H9 (cell line): ENCODE measurements at regions not wholly inside any gene's neighbourhood (a gene's known extent, or its start where the extent isn't known, plus 50 kb on each side); places are given as distances from the start of the nearest gene placed in this dataset.

Source experiments
- DNase-seq: peaks from one replicate; pipeline ENCODE4 v3.0.0-alpha.2; 2017
- H2AFZ ChIP-seq: one replicate; pipeline ENCODE4 v1.6.1; 2013; ENCODE audit warnings: mild to moderate bottlenecking, low read length, control low read depth, moderate library complexity
- H2AK5ac ChIP-seq: 2 replicates; pipeline ENCODE4 v1.6.1; 2013; ENCODE audit warnings: low read length, control low read depth, mixed read lengths; ENCODE audit not compliant: insufficient read length
- H2BK120ac ChIP-seq: one replicate; pipeline ENCODE4 v1.6.1; 2013; ENCODE audit warnings: low read depth, mild to moderate bottlenecking, low read length, control low read depth, inconsistent platforms; ENCODE audit not compliant: poor library complexity, severe bottlenecking
- H2BK12ac ChIP-seq: 2 replicates; pipeline ENCODE4 v1.6.1; 2013; ENCODE audit warnings: low read length, control low read depth, mixed read lengths, low read depth; ENCODE audit not compliant: insufficient read length
- H2BK15ac ChIP-seq: 2 replicates; pipeline ENCODE4 v1.6.1; 2013; ENCODE audit warnings: low read depth, low read length, control low read depth
- H2BK20ac ChIP-seq: one replicate; pipeline ENCODE4 v1.6.1; 2013; ENCODE audit warnings: low read depth, mild to moderate bottlenecking, low read length, control low read depth, inconsistent platforms; ENCODE audit not compliant: poor library complexity, severe bottlenecking
- H2BK5ac ChIP-seq: 2 replicates; pipeline ENCODE4 v1.6.1; 2013; ENCODE audit warnings: low read length, control low read depth, mixed read lengths; ENCODE audit not compliant: insufficient read length
- H3K14ac ChIP-seq: 2 replicates; pipeline ENCODE4 v1.6.1; 2013; ENCODE audit warnings: low read length, control low read depth; ENCODE audit not compliant: insufficient read depth
- H3K18ac ChIP-seq: 2 replicates; pipeline ENCODE4 v1.6.1; 2013; ENCODE audit warnings: low read depth, mild to moderate bottlenecking, mixed read lengths, low read length, control low read depth; ENCODE audit not compliant: insufficient read length
- H3K23ac ChIP-seq: 2 replicates; pipeline ENCODE4 v1.6.1; 2013; ENCODE audit warnings: low read length, control low read depth, mixed read lengths, low read depth; ENCODE audit not compliant: insufficient read length
- H3K23me2 ChIP-seq: 2 replicates; pipeline ENCODE4 v1.6.1; 2013; ENCODE audit warnings: low read depth, mild to moderate bottlenecking, mixed read lengths, low read length, control low read depth; ENCODE audit not compliant: insufficient read length, poor library complexity, severe bottlenecking
- H3K27ac ChIP-seq: 2 replicates; pipeline ENCODE4 v1.5.1; 2013; ENCODE audit warnings: low read length, control low read depth, mixed read lengths, low read depth; ENCODE audit not compliant: insufficient read length
- H3K27me3 ChIP-seq: 2 replicates; pipeline ENCODE4 v1.6.1; 2013; ENCODE audit warnings: low read length, control low read depth, inconsistent platforms; ENCODE audit not compliant: insufficient read depth
- H3K4ac ChIP-seq: 2 replicates; pipeline ENCODE4 v1.6.1; 2013; ENCODE audit warnings: low read depth, mild to moderate bottlenecking, control low read depth, inconsistent platforms, low read length, moderate library complexity
- H3K4me1 ChIP-seq: 2 replicates; pipeline ENCODE4 v1.6.1; 2013; ENCODE audit warnings: low read length, control low read depth, inconsistent platforms; ENCODE audit not compliant: insufficient read depth
- H3K4me2 ChIP-seq: 2 replicates; pipeline ENCODE4 v1.6.1; 2013; ENCODE audit warnings: low read length, control low read depth, mixed read lengths; ENCODE audit not compliant: insufficient read length, insufficient read depth
- H3K56ac ChIP-seq: 2 replicates; pipeline ENCODE4 v1.6.1; 2013; ENCODE audit warnings: low read depth, mild to moderate bottlenecking, mixed read lengths, low read length, control low read depth; ENCODE audit not compliant: insufficient read length
- H3K79me1 ChIP-seq: 2 replicates; pipeline ENCODE4 v1.6.1; 2013; ENCODE audit warnings: low read depth, mild to moderate bottlenecking, moderate library complexity, low read length, control low read depth, inconsistent platforms; ENCODE audit not compliant: insufficient read depth, poor library complexity, severe bottlenecking
- H3K79me2 ChIP-seq: 2 replicates; pipeline ENCODE4 v1.6.1; 2013; ENCODE audit warnings: low read length, control low read depth, inconsistent platforms; ENCODE audit not compliant: insufficient read depth
- H3K9ac ChIP-seq: 2 replicates; pipeline ENCODE4 v1.6.1; 2013; ENCODE audit warnings: low read length, control low read depth, mixed read lengths; ENCODE audit not compliant: insufficient read length; ENCODE audit errors: extremely low read depth
- H3K9me3 ChIP-seq: one replicate; pipeline ENCODE4 v1.6.1; 2013; ENCODE audit warnings: low read depth, low read length, inconsistent platforms; ENCODE audit not compliant: control insufficient read depth
- H3T11ph ChIP-seq: one replicate; pipeline ENCODE4 v1.6.1; 2013; ENCODE audit warnings: mild to moderate bottlenecking, low read length, control low read depth, inconsistent platforms
- H4K20me1 ChIP-seq: one replicate; pipeline ENCODE4 v1.6.1; 2013; ENCODE audit not compliant: control insufficient read depth, insufficient read length, insufficient read depth
- H4K5ac ChIP-seq: 2 replicates; pipeline ENCODE4 v1.6.1; 2013; ENCODE audit warnings: low read depth, mild to moderate bottlenecking, mixed read lengths, low read length, control low read depth; ENCODE audit not compliant: insufficient read length
- H4K8ac ChIP-seq: replicated peaks from 2 replicates; pipeline ENCODE4 v1.6.1; 2013; ENCODE audit warnings: low read length, control low read depth, mixed read lengths, low read depth; ENCODE audit not compliant: insufficient read length
- H4K91ac ChIP-seq: 2 replicates; pipeline ENCODE4 v1.6.1; 2013; ENCODE audit warnings: low read depth, mild to moderate bottlenecking, moderate library complexity, mixed read lengths, low read length, control low read depth; ENCODE audit not compliant: insufficient read length
- H3K27ac Mint-ChIP-seq, 3 experiments: 2 replicates in 2 of 3; 3 replicates in 1 of 3; pipeline ENCODE4 v1.8.0; 2020 to 2021; ENCODE audit warnings: mixed read lengths in 3 of 3, mild to moderate bottlenecking in 1 of 3, moderate library complexity in 1 of 3
- H3K27me3 Mint-ChIP-seq: 2 replicates; pipeline ENCODE4 v1.8.0; 2021; ENCODE audit warnings: low read depth, mild to moderate bottlenecking, moderate library complexity, mixed read lengths
- H3K36me3 Mint-ChIP-seq, 3 experiments: 2 replicates in 2 of 3; 3 replicates in 1 of 3; pipeline ENCODE4 v1.8.0; 2020 to 2021; ENCODE audit warnings: low read depth in 3 of 3, mixed read lengths in 3 of 3; ENCODE audit not compliant: insufficient read depth in 1 of 3
- H3K4me1 Mint-ChIP-seq, 2 experiments: 2 replicates each; pipeline ENCODE4 v1.8.0; 2020; ENCODE audit warnings: mixed read lengths in 2 of 2
- H3K4me3 Mint-ChIP-seq, 2 experiments: 2 replicates in 1 of 2; 3 replicates in 1 of 2; pipeline ENCODE4 v1.8.0; 2020 to 2021; ENCODE audit warnings: mild to moderate bottlenecking in 2 of 2, mixed read lengths in 2 of 2, moderate library complexity in 1 of 2
- H3K9me3 Mint-ChIP-seq, 2 experiments: 2 replicates in 1 of 2; 3 replicates in 1 of 2; pipeline ENCODE4 v1.8.0; 2020; ENCODE audit warnings: mild to moderate bottlenecking in 2 of 2, mixed read lengths in 2 of 2, moderate library complexity in 1 of 2
- CTCF ChIP-seq: fragments of 200-600 bp; sonication (generic); conservative IDR thresholded peaks from 3 replicates; pipeline ENCODE4 v1.8.0; 2021; ENCODE audit warnings: antibody characterized with exemption, mild to moderate bottlenecking
- WGBS: extraction: QIAGEN DNeasy Blood & Tissue Kit; methylation state at CpG from one replicate; pipeline ENCODE4 v1.1.7; 2013; ENCODE audit warnings: missing lambda C conversion rate, low lambda C conversion rate, mixed read lengths; ENCODE audit not compliant: insufficient read length; ENCODE audit errors: extremely low coverage; 5-methylcytosine and 5-hydroxymethylcytosine counted together

GRCh38 chr13:75180805-75181455, 301.0 kb downstream of the TBC1D4 start:
- Histone ChIP-seq H3K23ac (no peak overlapping the region), H2BK12ac (no peak overlapping the region), H2AK5ac (no peak overlapping the region), H3K9ac (no peak overlapping the region), H3K79me1 (no peaks in the 10 kb centered on the region), H3K4me1 (no peaks in the 10 kb centered on the region), H4K8ac (no peak overlapping the region), H2BK15ac (no peak overlapping the region), H3K79me2 (no peaks in the 10 kb centered on the region), H3K56ac (no peak overlapping the region), H3K14ac (no peak overlapping the region), H4K5ac (no peak overlapping the region), H3K4me2 (no peak overlapping the region), H3K9me3 (peaks cover 6% of the 10 kb centered on the region), H4K20me1 (no peaks in the 10 kb centered on the region), H3T11ph (no peak overlapping the region), H3K23me2 (no peaks in the 10 kb centered on the region), H3K27ac (no peak overlapping the region), H3K4ac (no peak overlapping the region), H3K18ac (no peak overlapping the region), H2AFZ (no peak overlapping the region), H4K91ac (no peak overlapping the region), H3K27me3 (no peaks in the 10 kb centered on the region), H2BK20ac (no peak overlapping the region), H2BK5ac (no peak overlapping the region), H2BK120ac (no peak overlapping the region)
- peaks cover 7 to 15% (median 12%) of the 10 kb centered on the region in 3 experiments; a peak in 6 of 7 replicates for H3K36me3 Mint-ChIP-seq
- no peak overlapping the region for H3K4me3 Mint-ChIP-seq
- H3K9me3 Mint-ChIP-seq, result peaks cover 10 to 17% of the 10 kb centered on the region in 2 experiments
- no peak for DNase-seq
- H3K27me3 Mint-ChIP-seq, result no peaks in the 10 kb centered on the region
- H3K4me1 Mint-ChIP-seq, result no peaks in the 10 kb centered on the region
- WGBS, result no CpG with 5 or more reads among the region's 1 CpG
- no peak for TF ChIP-seq CTCF
- H3K27ac Mint-ChIP-seq, result no peak overlapping the region
